ENCODE measurements at regions not wholly inside any gene's neighbourhood (a gene's known extent, or its start where the extent isn't known, plus 50 kb on each side); places are given as distances from the start of the nearest gene placed in this dataset.

DNA sequence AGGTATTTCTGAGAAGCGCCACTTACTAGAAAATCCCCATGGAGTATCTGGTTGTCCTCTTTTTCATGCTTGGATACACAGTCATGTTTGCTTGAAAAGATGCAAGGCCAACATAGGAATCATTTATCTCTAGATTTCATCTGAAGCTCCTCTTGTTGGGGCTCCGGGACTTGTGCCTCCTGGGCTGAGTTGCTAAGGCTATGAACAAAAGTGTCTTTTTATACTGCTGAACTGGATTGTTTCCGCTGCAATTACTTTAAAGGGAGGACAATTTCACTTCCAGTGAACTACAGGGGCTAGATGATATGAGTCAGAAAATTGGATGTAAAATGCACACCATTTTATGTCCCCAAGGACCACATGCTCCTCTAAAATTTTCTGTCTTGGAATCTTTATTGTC, 114.1 kb downstream of the TNFSF13B start:
- Histone ChIP-seq H3K4me3 (ENCODE audit: control extremely low read depth in 1 of 5, extremely low read depth in 1 of 5, insufficient read depth in 1 of 5, low read depth in 2 of 5, low read length in 4 of 5) (no peak overlapping the region), H2AFZ (ENCODE audit: insufficient read depth, low read depth, low read length, poor library complexity, severe bottlenecking) (no peak overlapping the region), H3K4me2 (replicated peaks; ENCODE audit: low read depth, low read length, poor library complexity, severe bottlenecking) (no peak overlapping the region), H3K36me3 (replicated peaks in 1 of 2; ENCODE audit: control extremely low read depth in 1 of 2, control insufficient read depth in 1 of 2, extremely low read depth in 1 of 2, insufficient read depth in 2 of 2, low read length in 1 of 2) (no peaks in the 10 kb centered on the region), H3K9me3 (ENCODE audit: control extremely low read depth in 1 of 3, control insufficient read depth in 2 of 3, insufficient read depth in 1 of 3, low read length in 2 of 3) (no peaks in the 10 kb centered on the region), H3K27ac (ENCODE audit: low read length in 2 of 2) (no peak overlapping the region), H3K4me1 (ENCODE audit: control insufficient read depth in 2 of 2, insufficient read depth in 2 of 2, low read length in 2 of 2) (no peaks in the 10 kb centered on the region), H3K79me2 (ENCODE audit: control insufficient read depth, insufficient read depth, low read length) (no peaks in the 10 kb centered on the region), H3K27me3 (replicated peaks in 1 of 4; ENCODE audit: control extremely low read depth in 1 of 4, control insufficient read depth in 3 of 4, insufficient read depth in 4 of 4, low read length in 3 of 4) (no peaks in the 10 kb centered on the region), H4K20me1 (ENCODE audit: control insufficient read depth, insufficient read depth, low read length, poor library complexity, severe bottlenecking) (no peaks in the 10 kb centered on the region), H3K9ac (ENCODE audit: low read length) (no peak overlapping the region)
- intact Hi-C loops (cut with micrococcal nuclease) = no loop called here
- no peaks in the 10 kb centered on the region for H3K4me1 Mint-ChIP-seq
- WGBS (ENCODE audit: insufficient coverage) = 44% methylated on average over 1 of the region's 3 CpGs
- ChIA-PET POLR2A (no interaction called here), CTCF (no interaction called here)
- H3K27me3 Mint-ChIP-seq = peaks cover 5% of the 10 kb centered on the region
- ATAC-seq (ENCODE audit: low read depth) (no peak), DNase-seq (no peak)
- H3K9me3 Mint-ChIP-seq (ENCODE audit: insufficient read depth) = no peaks in the 10 kb centered on the region
- TF ChIP-seq, protein P1, sequence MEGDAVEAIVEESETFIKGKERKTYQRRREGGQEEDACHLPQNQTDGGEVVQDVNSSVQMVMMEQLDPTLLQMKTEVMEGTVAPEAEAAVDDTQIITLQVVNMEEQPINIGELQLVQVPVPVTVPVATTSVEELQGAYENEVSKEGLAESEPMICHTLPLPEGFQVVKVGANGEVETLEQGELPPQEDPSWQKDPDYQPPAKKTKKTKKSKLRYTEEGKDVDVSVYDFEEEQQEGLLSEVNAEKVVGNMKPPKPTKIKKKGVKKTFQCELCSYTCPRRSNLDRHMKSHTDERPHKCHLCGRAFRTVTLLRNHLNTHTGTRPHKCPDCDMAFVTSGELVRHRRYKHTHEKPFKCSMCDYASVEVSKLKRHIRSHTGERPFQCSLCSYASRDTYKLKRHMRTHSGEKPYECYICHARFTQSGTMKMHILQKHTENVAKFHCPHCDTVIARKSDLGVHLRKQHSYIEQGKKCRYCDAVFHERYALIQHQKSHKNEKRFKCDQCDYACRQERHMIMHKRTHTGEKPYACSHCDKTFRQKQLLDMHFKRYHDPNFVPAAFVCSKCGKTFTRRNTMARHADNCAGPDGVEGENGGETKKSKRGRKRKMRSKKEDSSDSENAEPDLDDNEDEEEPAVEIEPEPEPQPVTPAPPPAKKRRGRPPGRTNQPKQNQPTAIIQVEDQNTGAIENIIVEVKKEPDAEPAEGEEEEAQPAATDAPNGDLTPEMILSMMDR (IDR thresholded peaks at IDR 0.05) = no peak
- TF ChIP-seq EZH2 (IDR thresholded peaks at IDR 0.05; ENCODE audit: borderline replicate concordance, insufficient read depth, low read depth, low read length, poor library complexity, severe bottlenecking) = no peak
- no peak overlapping the region for H3K27ac Mint-ChIP-seq
- H3K4me3 Mint-ChIP-seq = no peak overlapping the region

DNA sequence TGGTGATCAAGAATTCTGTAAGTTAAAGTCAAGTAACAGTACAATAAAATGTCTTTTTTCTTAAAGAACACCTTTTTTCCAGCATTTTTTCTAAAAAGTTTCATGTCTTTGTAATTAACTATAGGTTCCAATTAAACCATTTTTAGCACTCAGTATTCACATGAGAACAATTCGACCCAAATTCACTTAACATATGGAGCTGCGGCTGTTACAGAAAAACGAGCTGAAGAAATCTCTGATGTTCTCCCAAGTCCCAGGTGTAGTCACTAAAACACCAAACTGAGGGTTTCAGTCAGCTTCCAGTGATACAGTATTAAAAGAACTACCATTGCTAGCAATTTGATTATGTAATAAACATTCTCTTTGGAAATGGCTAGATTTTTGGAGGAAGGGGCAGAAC, 117.6 kb downstream of the TNFSF13B start:
- intact Hi-C loops (cut with micrococcal nuclease) = no loop called here

More for the DNA sequence above, 117.6 kb downstream of the TNFSF13B start:
- Histone ChIP-seq H3K9ac (ENCODE audit: low read length) (no peak overlapping the region), H3K27ac (ENCODE audit: low read length in 2 of 2) (no peak overlapping the region), H3K4me3 (ENCODE audit: control extremely low read depth in 1 of 5, extremely low read depth in 1 of 5, insufficient read depth in 1 of 5, low read depth in 2 of 5, low read length in 4 of 5) (no peak overlapping the region), H4K20me1 (ENCODE audit: control insufficient read depth, insufficient read depth, low read length, poor library complexity, severe bottlenecking) (no peaks in the 10 kb centered on the region), H3K4me1 (ENCODE audit: control insufficient read depth in 2 of 2, insufficient read depth in 2 of 2, low read length in 2 of 2) (no peaks in the 10 kb centered on the region), H3K4me2 (replicated peaks; ENCODE audit: low read depth, low read length, poor library complexity, severe bottlenecking) (no peak overlapping the region), H3K9me3 (ENCODE audit: control extremely low read depth in 1 of 3, control insufficient read depth in 2 of 3, insufficient read depth in 1 of 3, low read length in 2 of 3) (no peaks in the 10 kb centered on the region), H3K36me3 (replicated peaks in 1 of 2; ENCODE audit: control extremely low read depth in 1 of 2, control insufficient read depth in 1 of 2, extremely low read depth in 1 of 2, insufficient read depth in 2 of 2, low read length in 1 of 2) (no peaks in the 10 kb centered on the region), H3K27me3 (replicated peaks in 1 of 4; ENCODE audit: control extremely low read depth in 1 of 4, control insufficient read depth in 3 of 4, insufficient read depth in 4 of 4, low read length in 3 of 4) (no peaks in the 10 kb centered on the region), H2AFZ (ENCODE audit: insufficient read depth, low read depth, low read length, poor library complexity, severe bottlenecking) (no peak overlapping the region), H3K79me2 (ENCODE audit: control insufficient read depth, insufficient read depth, low read length) (no peaks in the 10 kb centered on the region)
- WGBS (ENCODE audit: insufficient coverage) = 100% methylated on average over 2 of the region's 3 CpGs
- TF ChIP-seq EZH2 (IDR thresholded peaks at IDR 0.05; ENCODE audit: borderline replicate concordance, insufficient read depth, low read depth, low read length, poor library complexity, severe bottlenecking) = no peak
- TF ChIP-seq, protein P1 (IDR thresholded peaks at IDR 0.05) = no peak
- Mint-ChIP-seq H3K4me1 (no peaks in the 10 kb centered on the region), H3K9me3 (ENCODE audit: insufficient read depth) (no peaks in the 10 kb centered on the region), H3K4me3 (no peak overlapping the region), H3K27ac (no peak overlapping the region), H3K27me3 (no peaks in the 10 kb centered on the region)
- DNase-seq = no peak
- ChIA-PET CTCF (no interaction called here), POLR2A (no interaction called here)
- no peak for ATAC-seq (ENCODE audit: low read depth)
